ENCODE measurements at regions not wholly inside any gene's neighbourhood (a gene's known extent, or its start where the extent isn't known, plus 50 kb on each side); places are given as distances from the start of the nearest gene placed in this dataset.
"Not testable (repeated sequence)": the region's sequence is repeated elsewhere in the genome, so short reads cannot be mapped to it uniquely, and the experiment has no call there.

DNA sequence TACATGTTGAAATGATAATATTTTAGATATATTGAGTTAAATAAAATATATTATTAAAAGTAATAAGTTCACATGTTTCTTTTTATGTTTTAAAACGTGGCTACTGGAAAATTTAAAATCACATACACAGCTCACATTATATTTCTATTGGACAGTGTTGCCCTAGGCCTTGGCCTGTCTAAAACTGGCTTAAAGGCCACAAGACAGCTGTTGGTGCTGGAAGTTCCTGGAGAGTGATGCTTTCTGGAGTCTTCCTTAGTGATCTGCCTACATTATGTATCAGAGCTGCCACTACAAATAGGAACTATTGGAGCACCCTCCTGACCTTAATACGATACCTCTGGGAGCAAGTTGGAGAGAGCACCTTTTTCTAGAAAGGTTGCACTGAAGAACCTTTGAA is 254.1 kb upstream of the C2CD4B start:
- ChIA-PET POLR2A (no interaction called here), CTCF (no interaction called here)
- no peaks in the 10 kb centered on the region for H3K9me3 ChIP-seq (ENCODE audit: control extremely low read depth in 1 of 3, control insufficient read depth in 2 of 3, insufficient read depth in 1 of 3, low read length in 2 of 3)
- no peak overlapping the region for H3K27ac ChIP-seq (ENCODE audit: low read length in 2 of 2)
- Mint-ChIP-seq H3K4me1 (no peaks in the 10 kb centered on the region), H3K4me3 (no peak overlapping the region), H3K9me3 (ENCODE audit: insufficient read depth) (peaks cover 4% of the 10 kb centered on the region), H3K27me3 (peaks cover 6% of the 10 kb centered on the region), H3K27ac (no peak overlapping the region)
- no peaks in the 10 kb centered on the region for H3K27me3 ChIP-seq (replicated peaks in 1 of 4; ENCODE audit: control extremely low read depth in 1 of 4, control insufficient read depth in 3 of 4, insufficient read depth in 4 of 4, low read length in 3 of 4)
- no peak for TF ChIP-seq EZH2 (IDR thresholded peaks at IDR 0.05; ENCODE audit: borderline replicate concordance, insufficient read depth, low read depth, low read length, poor library complexity, severe bottlenecking)
- TF ChIP-seq, protein P1, sequence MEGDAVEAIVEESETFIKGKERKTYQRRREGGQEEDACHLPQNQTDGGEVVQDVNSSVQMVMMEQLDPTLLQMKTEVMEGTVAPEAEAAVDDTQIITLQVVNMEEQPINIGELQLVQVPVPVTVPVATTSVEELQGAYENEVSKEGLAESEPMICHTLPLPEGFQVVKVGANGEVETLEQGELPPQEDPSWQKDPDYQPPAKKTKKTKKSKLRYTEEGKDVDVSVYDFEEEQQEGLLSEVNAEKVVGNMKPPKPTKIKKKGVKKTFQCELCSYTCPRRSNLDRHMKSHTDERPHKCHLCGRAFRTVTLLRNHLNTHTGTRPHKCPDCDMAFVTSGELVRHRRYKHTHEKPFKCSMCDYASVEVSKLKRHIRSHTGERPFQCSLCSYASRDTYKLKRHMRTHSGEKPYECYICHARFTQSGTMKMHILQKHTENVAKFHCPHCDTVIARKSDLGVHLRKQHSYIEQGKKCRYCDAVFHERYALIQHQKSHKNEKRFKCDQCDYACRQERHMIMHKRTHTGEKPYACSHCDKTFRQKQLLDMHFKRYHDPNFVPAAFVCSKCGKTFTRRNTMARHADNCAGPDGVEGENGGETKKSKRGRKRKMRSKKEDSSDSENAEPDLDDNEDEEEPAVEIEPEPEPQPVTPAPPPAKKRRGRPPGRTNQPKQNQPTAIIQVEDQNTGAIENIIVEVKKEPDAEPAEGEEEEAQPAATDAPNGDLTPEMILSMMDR (IDR thresholded peaks at IDR 0.05) = no peak
- no peaks in the 10 kb centered on the region for H3K36me3 ChIP-seq (replicated peaks in 1 of 2; ENCODE audit: control extremely low read depth in 1 of 2, control insufficient read depth in 1 of 2, extremely low read depth in 1 of 2, insufficient read depth in 2 of 2, low read length in 1 of 2)
- ATAC-seq (ENCODE audit: low read depth) (no peak), DNase-seq (no peak)
- intact Hi-C loops (cut with micrococcal nuclease) = no loop called here
- no peak overlapping the region for H2AFZ ChIP-seq (ENCODE audit: insufficient read depth, low read depth, low read length, poor library complexity, severe bottlenecking)
- H4K20me1 ChIP-seq (ENCODE audit: control insufficient read depth, insufficient read depth, low read length, poor library complexity, severe bottlenecking) = no peaks in the 10 kb centered on the region
- no peak overlapping the region for H3K4me2 ChIP-seq (replicated peaks; ENCODE audit: low read depth, low read length, poor library complexity, severe bottlenecking)
- WGBS (ENCODE audit: insufficient coverage) = no CpG with 5 or more reads among the region's 2 CpGs
- H3K9ac ChIP-seq (ENCODE audit: low read length) = no peak overlapping the region
- no peak overlapping the region for H3K4me3 ChIP-seq (ENCODE audit: control extremely low read depth in 1 of 5, extremely low read depth in 1 of 5, insufficient read depth in 1 of 5, low read depth in 2 of 5, low read length in 4 of 5)
- no peaks in the 10 kb centered on the region for H3K79me2 ChIP-seq (ENCODE audit: control insufficient read depth, insufficient read depth, low read length)
- no peaks in the 10 kb centered on the region for H3K4me1 ChIP-seq (ENCODE audit: control insufficient read depth in 2 of 2, insufficient read depth in 2 of 2, low read length in 2 of 2)

GRCh38 chr15:62420371-62420770 is 255.3 kb upstream of the C2CD4B start:
- H3K79me2 ChIP-seq (ENCODE audit: control insufficient read depth, insufficient read depth, low read length); H3K27me3 ChIP-seq (replicated peaks in 1 of 4; ENCODE audit: control extremely low read depth in 1 of 4, control insufficient read depth in 3 of 4, insufficient read depth in 4 of 4, low read length in 3 of 4); H3K9me3 Mint-ChIP-seq (ENCODE audit: insufficient read depth); H3K27ac Mint-ChIP-seq; H4K20me1 ChIP-seq (ENCODE audit: control insufficient read depth, insufficient read depth, low read length, poor library complexity, severe bottlenecking); H3K4me2 ChIP-seq (replicated peaks; ENCODE audit: low read depth, low read length, poor library complexity, severe bottlenecking); H2AFZ ChIP-seq (ENCODE audit: insufficient read depth, low read depth, low read length, poor library complexity, severe bottlenecking); H3K9me3 ChIP-seq (ENCODE audit: control extremely low read depth in 1 of 3, control insufficient read depth in 2 of 3, insufficient read depth in 1 of 3, low read length in 2 of 3); intact Hi-C loops (cut with micrococcal nuclease); H3K4me3 ChIP-seq (ENCODE audit: control extremely low read depth in 1 of 5, extremely low read depth in 1 of 5, insufficient read depth in 1 of 5, low read depth in 2 of 5, low read length in 4 of 5); H3K9ac ChIP-seq (ENCODE audit: low read length); DNase-seq; H3K27me3 Mint-ChIP-seq; H3K4me3 Mint-ChIP-seq; H3K4me1 ChIP-seq (ENCODE audit: control insufficient read depth in 2 of 2, insufficient read depth in 2 of 2, low read length in 2 of 2); CTCF ChIA-PET; H3K36me3 ChIP-seq (replicated peaks in 1 of 2; ENCODE audit: control extremely low read depth in 1 of 2, control insufficient read depth in 1 of 2, extremely low read depth in 1 of 2, insufficient read depth in 2 of 2, low read length in 1 of 2); H3K27ac ChIP-seq (ENCODE audit: low read length in 2 of 2); ATAC-seq (ENCODE audit: low read depth); POLR2A ChIA-PET; H3K4me1 Mint-ChIP-seq: not testable (repeated sequence)
- WGBS (ENCODE audit: insufficient coverage) = 100% methylated on average over 3 of the region's 6 CpGs

All from B cell (primary cell).